ENCODE measurements at regions not wholly inside any gene's neighbourhood (a gene's known extent, or its start where the extent isn't known, plus 50 kb on each side); places are given as distances from the start of the nearest gene placed in this dataset.

- H3K4me3 ChIP-seq (ENCODE audit: insufficient read depth, low read length, poor library complexity, severe bottlenecking), result no peak overlapping the region
- H2AFZ ChIP-seq (ENCODE audit: low read depth, low read length, severe bottlenecking), result no peak overlapping the region
- no peak overlapping the region for H3K9ac ChIP-seq (ENCODE audit: low read length)
- H3K4me2 ChIP-seq (ENCODE audit: low read depth, low read length, poor library complexity, severe bottlenecking), result no peak overlapping the region
- no peaks in the 10 kb centered on the region for H3K27me3 ChIP-seq (ENCODE audit: low read length)
- H3F3A ChIP-seq (ENCODE audit: insufficient read depth), result no peaks in the 10 kb centered on the region
- H3K9me2 ChIP-seq (replicated peaks; ENCODE audit: insufficient read depth, low read length), result no peaks in the 10 kb centered on the region
- peaks cover 72% of the 10 kb centered on the region for H3K79me2 ChIP-seq (ENCODE audit: insufficient read depth, low read length)
- no peak for TF ChIP-seq CTCF (IDR thresholded peaks at IDR 0.05; ENCODE audit: insufficient read depth, low read length, poor library complexity, severe bottlenecking)
- TF ChIP-seq EZH2phosphoT487 (conservative IDR thresholded peaks at IDR 0.05; ENCODE audit: low read length), result no peak
- H3K9me3 ChIP-seq (ENCODE audit: insufficient read depth, low read length), result no peaks in the 10 kb centered on the region
- no peak overlapping the region for H3K27ac ChIP-seq (ENCODE audit: low read depth, low read length)
- H4K20me1 ChIP-seq (ENCODE audit: low read depth, low read length), result no peaks in the 10 kb centered on the region
- H3K36me3 ChIP-seq (ENCODE audit: low read length), result no peaks in the 10 kb centered on the region
Observed at GRCh38 chr2:74042606-74043005, 57.9 kb downstream of the TET3 start.

- no peaks in the 10 kb centered on the region for H3K9me3 ChIP-seq (ENCODE audit: insufficient read depth, low read length)
- no peaks in the 10 kb centered on the region for H3K27me3 ChIP-seq (ENCODE audit: low read length)
- H3K79me2 ChIP-seq (ENCODE audit: insufficient read depth, low read length), result peaks cover 65% of the 10 kb centered on the region
- H3K36me3 ChIP-seq (ENCODE audit: low read length), result no peaks in the 10 kb centered on the region
- no peaks in the 10 kb centered on the region for H3F3A ChIP-seq (ENCODE audit: insufficient read depth)
- no peak overlapping the region for H3K9ac ChIP-seq (ENCODE audit: low read length)
- no peak overlapping the region for H3K27ac ChIP-seq (ENCODE audit: low read depth, low read length)
- H3K4me3 ChIP-seq (ENCODE audit: insufficient read depth, low read length, poor library complexity, severe bottlenecking), result no peak overlapping the region
- TF ChIP-seq CTCF (IDR thresholded peaks at IDR 0.05; ENCODE audit: insufficient read depth, low read length, poor library complexity, severe bottlenecking), result no peak
- no peak for TF ChIP-seq EZH2phosphoT487 (conservative IDR thresholded peaks at IDR 0.05; ENCODE audit: low read length)
- H3K9me2 ChIP-seq (replicated peaks; ENCODE audit: insufficient read depth, low read length), result no peaks in the 10 kb centered on the region
- no peaks in the 10 kb centered on the region for H4K20me1 ChIP-seq (ENCODE audit: low read depth, low read length)
- no peak overlapping the region for H2AFZ ChIP-seq (ENCODE audit: low read depth, low read length, severe bottlenecking)
- no peak overlapping the region for H3K4me2 ChIP-seq (ENCODE audit: low read depth, low read length, poor library complexity, severe bottlenecking)
Observed at GRCh38 chr2:74043345-74044329, 58.9 kb downstream of the TET3 start.

GRCh38 chr2:74044999-74045398 is 60.3 kb downstream of the TET3 start:
- Histone ChIP-seq H3K4me2 (ENCODE audit: low read depth, low read length, poor library complexity, severe bottlenecking) (no peak overlapping the region), H3K27ac (ENCODE audit: low read depth, low read length) (no peak overlapping the region), H3F3A (ENCODE audit: insufficient read depth) (no peaks in the 10 kb centered on the region), H3K27me3 (ENCODE audit: low read length) (no peaks in the 10 kb centered on the region), H3K9me3 (ENCODE audit: insufficient read depth, low read length) (no peaks in the 10 kb centered on the region), H3K9me2 (replicated peaks; ENCODE audit: insufficient read depth, low read length) (no peaks in the 10 kb centered on the region), H3K9ac (ENCODE audit: low read length) (no peak overlapping the region), H3K79me2 (ENCODE audit: insufficient read depth, low read length) (peaks cover 57% of the 10 kb centered on the region), H3K4me3 (ENCODE audit: insufficient read depth, low read length, poor library complexity, severe bottlenecking) (no peak overlapping the region), H3K36me3 (ENCODE audit: low read length) (no peaks in the 10 kb centered on the region), H4K20me1 (ENCODE audit: low read depth, low read length) (no peaks in the 10 kb centered on the region), H2AFZ (ENCODE audit: low read depth, low read length, severe bottlenecking) (no peak overlapping the region)
- TF ChIP-seq CTCF (IDR thresholded peaks at IDR 0.05; ENCODE audit: insufficient read depth, low read length, poor library complexity, severe bottlenecking) (no peak), EZH2phosphoT487 (conservative IDR thresholded peaks at IDR 0.05; ENCODE audit: low read length) (no peak)
